ENCODE measurements at regions not wholly inside any gene's neighbourhood (a gene's known extent, or its start where the extent isn't known, plus 50 kb on each side); places are given as distances from the start of the nearest gene placed in this dataset.
"Not testable (repeated sequence)": the region's sequence is repeated elsewhere in the genome, so short reads cannot be mapped to it uniquely, and the experiment has no call there.

DNA sequence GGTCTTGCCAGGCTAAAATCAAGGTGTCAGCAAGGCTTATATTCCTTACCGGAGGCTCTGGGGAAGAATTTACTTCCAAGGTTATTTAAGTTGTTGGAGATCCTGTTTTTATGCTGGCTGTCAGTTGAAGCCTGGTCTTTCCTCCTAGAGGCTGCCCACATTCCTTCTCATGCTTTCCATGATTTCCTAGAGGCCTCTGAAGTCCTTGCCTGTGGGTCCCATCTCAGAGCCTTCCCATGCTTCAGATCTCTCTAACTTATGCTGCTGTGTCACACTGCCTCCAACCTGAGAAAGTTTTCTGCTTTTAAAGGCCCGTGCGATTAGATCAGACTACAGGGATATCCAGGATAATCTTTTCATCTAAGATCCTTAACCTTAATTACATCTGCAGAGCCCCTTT is 1877.3 kb downstream of the KHDRBS2 start:
- TF ChIP-seq CTCF (conservative IDR thresholded peaks at IDR 0.05 in 1 of 2, IDR thresholded peaks at IDR 0.05 in 1 of 2; ENCODE audit: low read depth in 1 of 2, low read length in 2 of 2); EZH2 (IDR thresholded peaks at IDR 0.05; ENCODE audit: low read length, missing control alignments): not testable (repeated sequence)

Data from fibroblast of lung (primary cell).